Right atrium auricular region (tissue), 2 donors: ENCODE measurements at regions not wholly inside any gene's neighbourhood (a gene's known extent, or its start where the extent isn't known, plus 50 kb on each side); places are given as distances from the start of the nearest gene placed in this dataset.

ENCODE experiments used
- DNase-seq: peaks from one replicate; pipeline ENCODE4 v3.0.0-alpha.2; 2019; ENCODE audit warnings: low spot score
- H3K27ac ChIP-seq, 2 donors: fragments of 200-600 bp; sonication (generic); 1 replicate in 1 of 2; 2 replicates in 1 of 2; pipeline ENCODE4 v1.5.1; 2016 to 2019
- H3K27me3 ChIP-seq, 2 donors: fragments of 200-600 bp; sonication (generic); one replicate each; pipeline versions ENCODE4 v1.5.1 to v1.6.0; 2017 to 2019
- H3K36me3 ChIP-seq: fragments of 200-600 bp; sonication (generic); one replicate; pipeline ENCODE4 v1.5.1; 2016
- H3K4me1 ChIP-seq, 2 donors: fragments of 200-600 bp; sonication (generic); one replicate each; pipeline versions ENCODE4 v1.5.1 to v1.6.0; 2017 to 2019
- H3K4me3 ChIP-seq, 2 donors: fragments of 200-600 bp; sonication (generic); 1 replicate in 1 of 2; 2 replicates in 1 of 2; pipeline ENCODE4 v1.5.1; 2017 to 2019; ENCODE audit warnings: mild to moderate bottlenecking in 1 of 2, moderate library complexity in 1 of 2
- H3K9me3 ChIP-seq, 2 donors: fragments of 200-600 bp; sonication (generic); one replicate each; pipeline ENCODE4 v1.5.1; 2019
- CTCF ChIP-seq, 2 donors: fragments of 200-600 bp; sonication (generic); IDR thresholded peaks; one replicate each; pipeline ENCODE4 v1.5.1; 2019; ENCODE audit warnings: antibody characterized with exemption in 2 of 2

- Histone ChIP-seq H3K36me3 (no peaks in the 10 kb centered on the region), H3K4me3 (no peak overlapping the region), H3K9me3 (no peaks in the 10 kb centered on the region), H3K4me1 (peaks cover 0 to 13% of the 10 kb centered on the region in 2 donors), H3K27ac (no peak overlapping the region), H3K27me3 (no peaks in the 10 kb centered on the region)
- DNase-seq = no peak
- TF ChIP-seq CTCF (IDR thresholded peaks at IDR 0.05) = no peak
These were observed 62.0 kb upstream of the IGFBP3 start for GRCh38 chr7:45982907-45983719.

DNA sequence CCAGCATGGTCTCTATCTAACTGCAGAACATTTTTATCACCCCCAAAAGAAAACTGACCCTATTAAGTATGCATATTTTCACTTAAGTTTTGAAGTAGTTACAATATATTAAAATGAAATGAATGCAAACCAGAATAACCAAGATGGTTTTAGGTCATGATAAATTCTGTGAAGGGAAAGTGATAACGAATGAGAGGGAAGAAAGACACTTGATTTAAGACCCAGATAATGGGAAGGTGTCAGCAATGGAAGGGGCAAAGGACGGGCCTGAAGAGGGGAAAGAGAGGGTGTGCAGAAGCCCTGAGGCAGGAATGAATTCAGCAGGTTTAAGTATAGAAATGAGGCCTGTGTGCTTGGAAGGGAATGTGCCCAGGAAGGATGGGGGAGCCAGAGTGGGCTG, 61.1 kb upstream of the IGFBP3 start:
- no peaks in the 10 kb centered on the region for H3K36me3 ChIP-seq
- H3K4me3 ChIP-seq = no peak overlapping the region
- peaks cover 0 to 18% of the 10 kb centered on the region in 2 donors for H3K4me1 ChIP-seq
- TF ChIP-seq CTCF (IDR thresholded peaks at IDR 0.05) = no peak
- no peak overlapping the region for H3K27ac ChIP-seq
- H3K9me3 ChIP-seq = no peaks in the 10 kb centered on the region
- DNase-seq = no peak
- no peaks in the 10 kb centered on the region for H3K27me3 ChIP-seq

DNA sequence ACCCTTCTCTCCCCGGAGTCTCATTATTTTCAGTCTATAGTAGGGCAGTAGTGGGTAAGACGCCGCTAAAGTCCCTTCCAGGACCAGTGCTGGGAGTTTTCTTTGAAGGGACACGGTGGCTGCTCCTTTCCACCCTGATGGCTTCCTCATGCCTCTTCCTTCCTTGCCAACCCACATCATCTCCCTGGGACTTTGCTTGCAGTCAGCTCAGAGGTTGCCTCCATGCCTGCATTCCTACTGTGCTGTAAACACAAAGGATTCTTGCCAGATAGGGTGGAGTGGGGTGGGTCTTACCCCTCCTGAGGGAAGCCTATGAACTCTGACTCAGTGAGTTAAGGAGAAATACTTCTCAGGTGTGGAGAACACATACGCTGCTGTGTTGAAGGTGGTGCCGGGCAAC, 59.9 kb upstream of the IGFBP3 start:
- peaks cover 0 to 18% of the 10 kb centered on the region in 2 donors for H3K4me1 ChIP-seq
- no peak overlapping the region for H3K4me3 ChIP-seq
- H3K36me3 ChIP-seq = no peaks in the 10 kb centered on the region
- no peak overlapping the region for H3K27ac ChIP-seq
- no peaks in the 10 kb centered on the region for H3K9me3 ChIP-seq
- DNase-seq = no peak
- no peaks in the 10 kb centered on the region for H3K27me3 ChIP-seq
- no peak for TF ChIP-seq CTCF (IDR thresholded peaks at IDR 0.05)

DNA sequence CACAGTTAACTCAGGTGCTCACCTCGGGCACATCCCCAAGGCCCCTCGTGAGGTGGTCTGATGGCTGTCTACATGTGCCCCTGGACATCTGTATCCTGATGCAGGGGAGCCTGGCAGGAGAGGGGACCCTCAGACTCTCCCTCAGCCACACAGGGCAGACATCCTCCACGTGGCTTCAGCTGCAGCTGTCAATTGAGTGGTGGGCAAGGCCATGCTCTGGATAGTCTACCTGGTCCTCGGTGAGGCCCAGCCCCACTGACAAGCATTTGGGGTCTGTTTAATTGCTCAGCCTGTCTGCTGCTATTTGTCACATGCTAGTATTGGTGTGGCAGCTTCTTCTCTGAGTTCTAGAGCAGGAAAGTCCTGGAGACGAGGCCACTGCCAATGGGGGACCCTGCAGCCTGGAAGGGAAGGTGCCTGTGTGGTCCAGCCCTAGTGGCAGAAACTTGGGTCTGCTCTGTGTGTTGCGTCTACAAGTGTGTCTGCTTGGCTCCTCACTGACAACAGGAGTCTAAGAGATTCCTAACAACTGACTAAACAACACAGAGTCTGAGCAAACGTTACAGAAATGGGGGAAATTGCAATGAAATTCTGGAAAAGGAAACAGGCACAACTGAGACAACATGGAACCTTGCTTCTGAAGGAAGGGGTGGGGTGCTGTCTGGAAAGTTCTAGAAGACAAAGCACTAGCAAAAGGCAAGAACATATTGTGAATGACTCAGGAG, 59.3 kb upstream of the IGFBP3 start:
- Histone ChIP-seq H3K27ac (no peak overlapping the region), H3K4me3 (no peak overlapping the region), H3K4me1 (peaks cover 0 to 18% of the 10 kb centered on the region in 2 donors), H3K36me3 (no peaks in the 10 kb centered on the region), H3K9me3 (no peaks in the 10 kb centered on the region), H3K27me3 (no peaks in the 10 kb centered on the region)
- no peak for TF ChIP-seq CTCF (IDR thresholded peaks at IDR 0.05)
- DNase-seq = no peak

- Histone ChIP-seq H3K36me3 (no peaks in the 10 kb centered on the region), H3K27ac (no peak overlapping the region), H3K4me1 (peaks cover 0 to 26% of the 10 kb centered on the region in 2 donors), H3K4me3 (no peak overlapping the region), H3K27me3 (no peaks in the 10 kb centered on the region), H3K9me3 (no peaks in the 10 kb centered on the region)
- TF ChIP-seq CTCF (IDR thresholded peaks at IDR 0.05) = no peak
- DNase-seq = no peak
These were observed 58.5 kb upstream of the IGFBP3 start for GRCh38 chr7:45979275-45980180.
